Inferior parietal cortex (tissue), 1 donor: ENCODE measurements at regions not wholly inside any gene's neighbourhood (a gene's known extent, or its start where the extent isn't known, plus 50 kb on each side); places are given as distances from the start of the nearest gene placed in this dataset.

Experiments
- DNase-seq: peaks from one replicate; pipeline ENCODE4 v3.0.0-alpha.2; 2016; ENCODE audit errors: extremely low spot score

DNA sequence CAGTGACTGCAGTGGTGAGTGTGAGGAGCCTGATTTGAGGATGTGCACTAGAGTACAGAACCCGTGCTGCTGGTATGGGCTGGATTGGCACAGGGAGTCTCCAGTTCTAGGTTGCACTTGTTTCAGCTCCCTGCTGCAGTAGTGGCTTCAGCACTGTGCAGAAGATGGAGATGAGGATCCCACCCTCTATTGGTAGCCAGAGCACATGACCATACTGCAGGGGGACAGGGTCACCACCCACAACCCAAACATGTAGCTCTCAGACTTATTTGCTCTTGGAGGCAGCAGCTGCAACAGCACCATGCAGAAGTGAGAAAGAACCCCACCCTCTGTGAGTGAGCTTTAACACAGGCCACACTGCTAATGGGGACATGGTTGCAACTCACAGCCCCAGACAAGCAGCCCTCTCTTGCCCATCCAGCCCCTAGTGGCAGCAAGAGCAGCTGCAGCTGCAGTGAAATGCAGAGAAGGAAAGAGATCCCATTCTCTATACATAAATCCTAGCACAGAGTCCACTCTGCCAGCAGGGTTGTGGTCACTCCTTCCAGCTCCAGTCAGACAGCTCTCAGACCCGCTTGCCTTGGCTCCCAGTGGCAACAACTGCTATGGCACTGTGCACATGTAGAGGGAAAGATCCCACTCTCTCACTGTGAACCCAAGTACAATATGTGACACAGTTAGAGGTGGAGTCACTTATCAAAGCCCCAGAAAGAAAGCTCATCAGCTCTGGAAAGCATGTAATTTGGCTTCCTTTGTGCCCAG lies 51.4 kb upstream of the SCIN start:
- no peak for DNase-seq

DNA sequence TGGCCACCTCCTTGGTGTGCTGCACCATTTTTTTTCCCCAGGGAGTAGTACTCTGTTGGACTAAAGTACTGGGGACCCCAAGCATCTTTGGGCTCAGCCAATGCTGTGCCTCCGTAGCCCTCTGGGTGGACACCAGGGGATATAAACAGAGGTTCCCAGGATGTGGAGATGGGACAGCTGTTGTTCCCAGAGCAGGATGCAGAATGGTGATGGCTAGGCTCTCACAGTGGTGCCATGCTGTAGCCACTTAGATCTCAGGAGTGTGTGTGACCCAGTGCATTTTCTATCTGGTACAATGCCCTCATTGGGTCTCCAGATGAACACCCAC lies 50.9 kb upstream of the SCIN start:
- no peak for DNase-seq
